8988T (cell line): ENCODE measurements at regions not wholly inside any gene's neighbourhood (a gene's known extent, or its start where the extent isn't known, plus 50 kb on each side); places are given as distances from the start of the nearest gene placed in this dataset.
A peak's percentile ranks its signal among the peaks of the same experiment; 100 is the strongest.

Source experiments
- DNase-seq: peaks from one replicate; pipeline ENCODE4 v3.0.0; 2011

DNA sequence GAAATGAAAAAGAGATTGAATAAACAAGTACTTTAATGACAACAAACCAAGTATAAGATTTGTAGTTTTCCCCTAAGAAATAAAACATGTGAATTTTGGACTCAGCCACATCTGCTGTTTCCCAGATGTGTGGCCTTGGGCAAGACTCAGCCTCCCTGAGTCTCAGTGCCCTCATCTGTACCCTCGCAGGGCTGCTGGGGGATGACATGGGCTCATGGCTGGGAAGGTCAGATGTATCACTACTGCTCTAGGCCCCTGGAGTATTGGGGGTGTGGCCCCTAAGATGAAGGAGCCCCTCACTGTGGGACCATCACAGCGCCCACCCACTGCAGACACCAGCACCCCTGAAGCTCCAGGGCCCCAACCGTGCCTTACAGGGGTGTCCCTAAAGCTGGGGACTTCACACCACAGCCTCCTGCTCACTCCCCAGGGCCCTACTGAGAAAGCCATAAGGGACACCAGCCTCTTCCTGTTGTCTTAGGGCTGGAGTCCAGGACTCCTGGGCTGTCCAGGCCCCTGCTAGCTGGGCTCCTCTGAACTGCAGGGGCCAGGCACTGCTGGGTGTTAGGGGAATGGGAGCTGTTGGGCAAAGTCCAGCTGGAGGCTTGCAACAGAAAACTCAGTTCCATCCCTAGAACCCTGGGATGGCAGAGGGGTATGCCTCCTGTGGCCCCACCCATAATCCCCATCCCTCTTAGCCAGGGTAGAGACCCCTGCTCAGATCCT is 104.0 kb upstream of the WNT4 start:
- no peak for DNase-seq

DNA sequence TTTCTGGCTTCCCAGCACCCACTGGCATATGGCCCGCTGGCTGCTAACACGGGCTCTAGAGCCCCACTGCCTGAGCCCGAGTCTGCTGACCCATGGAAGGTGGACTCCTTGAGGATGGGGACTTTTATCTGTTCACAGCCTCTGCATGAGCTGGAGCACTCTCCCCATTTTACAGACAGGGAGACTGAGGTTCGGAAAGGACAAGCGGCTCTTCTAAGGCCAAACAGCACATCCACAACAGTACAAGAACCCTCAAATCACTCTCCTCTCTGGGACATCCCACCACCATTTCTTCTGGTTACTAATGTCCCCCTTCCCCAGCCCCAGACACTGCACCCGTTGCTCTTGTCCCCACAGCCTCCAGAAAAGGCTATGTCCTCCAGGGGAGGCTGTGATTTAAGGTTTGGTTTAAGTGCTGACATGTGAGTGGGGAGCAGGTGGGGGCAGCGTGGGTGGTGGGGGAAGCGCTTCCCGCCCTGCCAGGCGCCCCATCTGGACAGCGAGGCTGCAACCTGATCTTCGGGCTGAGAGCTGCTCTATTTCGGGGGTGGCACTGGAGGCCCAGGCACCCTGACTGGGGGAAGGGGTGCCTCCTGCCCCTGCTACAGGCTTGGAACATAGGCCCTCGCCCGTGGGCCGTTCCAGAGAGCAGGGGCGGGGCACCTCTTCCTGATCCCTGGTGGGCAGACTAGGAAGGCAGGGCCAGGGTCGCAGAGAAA is 104.8 kb upstream of the WNT4 start:
- no peak for DNase-seq

DNA sequence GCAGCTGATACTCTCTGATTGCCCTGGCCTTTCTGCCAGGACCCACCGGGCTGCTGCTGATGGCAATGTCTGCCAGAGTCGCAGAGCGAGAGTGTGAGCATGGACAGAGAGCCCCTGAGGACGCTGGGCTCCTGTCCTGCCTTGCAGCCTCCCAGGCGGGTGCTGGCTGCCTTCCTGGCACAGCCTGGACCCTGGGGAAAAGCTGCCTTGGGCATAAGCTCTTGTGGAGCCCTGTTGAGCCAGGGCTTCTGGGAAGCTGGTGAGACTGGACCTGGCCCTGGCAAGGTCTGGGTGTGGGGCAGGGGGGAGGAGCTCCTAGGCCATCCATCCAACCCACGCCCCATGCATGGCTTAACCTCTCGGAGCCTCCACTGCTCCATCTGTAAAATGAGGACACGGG is 105.8 kb upstream of the WNT4 start:
- no peak for DNase-seq

DNA sequence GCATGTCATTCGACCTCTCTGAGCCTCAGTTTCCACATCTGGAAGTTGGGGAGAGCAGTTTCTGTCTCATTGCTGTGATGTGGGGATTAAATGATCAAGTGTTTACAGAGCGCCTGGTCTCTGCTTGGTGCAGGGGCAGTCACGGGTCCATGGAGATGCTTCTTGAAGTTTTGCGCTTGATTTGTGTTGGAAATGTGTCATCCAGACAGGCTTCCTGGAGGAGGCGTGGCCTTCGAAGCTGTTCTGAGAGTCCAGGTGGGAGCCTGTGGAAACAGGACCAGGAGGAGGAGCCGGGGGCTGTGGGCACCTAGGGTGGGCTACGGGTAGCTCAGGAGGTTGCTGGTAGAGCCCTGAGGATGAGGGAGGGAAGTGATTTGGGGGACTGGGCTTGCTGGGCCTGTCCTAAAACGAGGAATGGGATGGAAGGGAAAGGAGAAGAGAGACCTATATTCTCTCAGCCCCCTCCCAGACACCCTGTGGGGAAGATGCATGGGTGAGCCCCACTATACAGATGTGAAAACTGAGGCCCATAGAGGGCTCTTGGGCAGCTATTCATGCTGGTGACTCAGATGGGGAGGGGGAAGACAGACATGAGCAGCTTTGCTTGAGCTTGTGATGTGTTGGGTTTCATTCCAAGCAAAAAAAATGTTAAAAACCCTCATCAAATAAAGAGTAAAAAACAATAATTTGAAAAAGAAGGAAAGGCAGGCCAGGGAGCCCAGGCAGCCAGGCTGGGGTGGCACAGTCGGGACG is 107.2 kb upstream of the WNT4 start:
- DNase-seq = no peak

DNA sequence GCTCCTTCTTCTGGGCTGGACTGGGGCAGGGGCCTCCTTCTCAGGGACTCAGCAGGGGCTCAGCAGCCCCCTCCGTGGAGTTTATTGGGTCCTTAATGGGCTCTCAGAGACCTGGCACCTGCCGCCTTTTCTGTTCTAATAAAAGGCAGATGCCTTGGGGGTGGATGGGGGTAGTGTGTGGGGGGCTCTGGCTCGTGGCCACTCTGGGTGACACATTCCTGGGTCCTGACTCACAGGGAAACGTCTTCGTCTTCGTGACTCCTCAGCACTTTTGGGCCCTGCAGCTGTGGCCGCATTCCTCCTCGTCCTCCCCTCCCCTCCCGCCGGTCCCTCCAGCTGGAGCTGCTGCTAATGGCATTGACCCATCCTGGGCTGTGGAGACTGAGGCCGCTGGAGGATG is 107.8 kb upstream of the WNT4 start:
- peak; percentile 73 for DNase-seq

DNA sequence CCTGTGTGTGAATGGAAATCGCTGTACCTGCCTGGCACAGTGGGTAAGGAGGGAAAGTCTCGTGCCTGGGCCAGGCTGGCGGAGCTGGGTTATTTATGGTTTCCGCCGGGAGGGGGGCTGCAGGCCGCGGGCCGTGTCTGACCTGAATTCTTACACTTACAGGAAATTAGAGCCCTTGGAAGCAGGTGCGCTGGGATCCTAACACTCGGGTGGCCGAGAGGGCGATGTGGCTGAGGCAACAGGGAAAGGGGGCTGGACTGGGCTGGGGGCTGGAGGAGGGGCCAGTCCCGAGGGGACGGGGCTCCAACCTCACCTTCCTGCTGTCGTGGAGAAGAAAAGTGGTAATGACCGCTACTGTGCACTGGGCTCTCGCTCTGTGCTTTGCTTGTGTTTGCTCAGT is 109.4 kb upstream of the WNT4 start:
- DNase-seq = no peak

DNA sequence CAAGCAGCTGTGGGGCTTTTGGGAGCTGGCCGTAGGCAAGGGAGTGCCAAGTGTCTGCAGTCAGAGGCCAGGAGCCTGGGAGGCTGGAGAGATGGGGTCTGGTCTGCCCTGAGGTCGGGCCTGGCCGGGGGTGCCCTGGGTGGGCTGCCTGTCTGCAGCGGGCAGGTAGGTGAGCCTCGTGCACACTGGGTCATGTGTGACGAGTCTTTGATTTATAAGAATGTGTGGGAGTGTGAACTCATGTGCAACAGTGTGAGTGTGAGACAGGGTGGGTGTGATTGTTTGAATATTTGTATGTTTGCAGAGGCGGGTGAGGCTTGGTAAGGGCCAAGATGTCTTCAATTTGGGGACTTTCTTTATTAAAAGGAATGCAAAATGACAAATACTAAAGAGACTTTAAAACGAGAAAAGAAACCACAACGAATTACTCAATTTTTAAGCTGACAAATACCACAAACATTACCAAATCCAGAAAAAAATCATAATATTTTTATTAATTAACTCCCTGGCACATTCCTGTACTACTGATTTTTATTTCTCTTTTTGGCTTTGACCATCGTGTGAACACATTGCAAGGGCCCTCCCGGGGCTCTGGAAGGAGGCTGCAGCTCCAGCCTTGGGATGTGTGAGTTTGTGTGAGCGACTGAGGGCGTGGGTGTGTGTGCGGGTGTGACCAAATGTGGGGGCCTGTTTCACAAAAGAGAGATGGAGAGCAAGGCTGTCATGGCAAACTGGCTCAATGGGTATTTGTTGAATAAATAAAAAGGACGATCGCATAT is 110.3 kb upstream of the WNT4 start:
- DNase-seq = no peak

DNA sequence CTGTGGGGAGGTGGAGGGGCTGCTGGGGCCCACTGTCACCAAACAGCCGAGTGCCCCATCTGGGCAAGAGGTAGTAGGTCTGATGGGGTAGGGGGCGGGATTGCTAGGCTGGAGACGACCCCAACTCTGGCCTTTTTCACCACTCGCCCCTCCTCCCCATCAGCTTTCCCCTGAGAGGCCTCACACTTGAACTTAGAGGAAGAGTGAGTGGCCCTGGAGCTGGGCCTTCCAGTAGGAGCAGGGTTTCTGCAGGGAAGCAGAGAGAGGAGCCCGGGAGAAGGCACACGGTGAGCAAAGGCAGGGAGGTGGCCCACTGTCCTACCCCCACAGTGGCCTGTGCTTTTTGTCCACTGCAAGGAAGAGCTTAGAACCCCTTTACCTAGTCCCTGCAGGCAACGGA is 111.9 kb upstream of the WNT4 start:
- no peak for DNase-seq

DNA sequence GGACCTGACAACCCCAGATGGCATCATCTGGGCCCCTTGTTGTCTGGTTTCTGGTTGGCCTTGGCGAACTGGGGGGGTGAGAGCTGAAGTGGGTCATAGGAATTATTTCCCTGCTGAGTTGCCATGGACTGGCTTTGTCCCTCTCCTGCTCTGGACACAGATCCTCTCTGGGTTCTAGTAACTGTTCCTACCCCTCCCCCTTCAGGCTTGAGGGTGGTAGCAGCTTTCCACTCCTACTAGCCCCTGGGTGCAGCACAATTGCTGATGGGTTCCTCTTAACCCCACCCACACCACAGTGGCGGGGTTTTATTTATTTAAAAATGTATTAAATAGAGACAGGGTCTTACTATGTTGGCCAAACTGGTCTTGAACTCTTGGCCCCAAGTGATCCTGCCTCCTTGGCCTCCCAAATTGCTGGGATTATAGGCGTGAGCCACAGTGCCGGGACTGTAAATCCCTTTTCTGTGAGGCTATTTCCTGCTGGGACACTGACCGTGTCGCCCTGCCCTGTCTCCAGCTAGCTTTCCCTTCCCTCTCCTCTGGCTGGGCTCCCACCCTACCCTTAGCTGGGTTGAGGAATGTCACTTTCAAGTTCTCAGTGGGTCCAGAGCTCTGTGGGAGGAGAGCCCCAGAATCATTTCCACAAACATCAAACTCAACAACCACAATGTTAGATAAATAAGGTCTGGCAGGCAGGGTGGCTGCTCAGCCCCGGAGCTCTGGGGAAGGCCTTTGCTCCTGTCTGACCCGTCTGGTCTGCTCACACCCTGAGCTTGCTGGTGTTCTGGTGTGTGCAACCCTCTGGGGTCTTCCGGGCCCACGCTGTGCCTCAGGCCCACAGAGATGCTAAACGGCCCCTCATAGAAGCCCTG is 112.7 kb upstream of the WNT4 start:
- no peak for DNase-seq

DNA sequence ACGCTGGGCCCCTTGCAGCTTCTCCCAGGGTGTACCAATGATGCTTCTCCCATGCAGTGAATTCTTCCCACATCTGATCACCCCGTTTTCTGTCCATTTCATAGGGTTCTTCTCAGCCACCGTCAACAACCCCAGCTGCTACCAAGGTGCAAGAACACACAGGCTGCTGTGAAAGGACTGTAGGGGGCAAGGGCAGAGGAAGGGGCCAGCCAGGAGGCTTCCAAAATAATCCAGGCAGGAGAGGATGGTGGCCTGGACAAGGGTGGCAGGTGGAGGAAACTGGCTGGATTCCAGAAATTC is 113.3 kb upstream of the WNT4 start:
- no peak for DNase-seq

DNA sequence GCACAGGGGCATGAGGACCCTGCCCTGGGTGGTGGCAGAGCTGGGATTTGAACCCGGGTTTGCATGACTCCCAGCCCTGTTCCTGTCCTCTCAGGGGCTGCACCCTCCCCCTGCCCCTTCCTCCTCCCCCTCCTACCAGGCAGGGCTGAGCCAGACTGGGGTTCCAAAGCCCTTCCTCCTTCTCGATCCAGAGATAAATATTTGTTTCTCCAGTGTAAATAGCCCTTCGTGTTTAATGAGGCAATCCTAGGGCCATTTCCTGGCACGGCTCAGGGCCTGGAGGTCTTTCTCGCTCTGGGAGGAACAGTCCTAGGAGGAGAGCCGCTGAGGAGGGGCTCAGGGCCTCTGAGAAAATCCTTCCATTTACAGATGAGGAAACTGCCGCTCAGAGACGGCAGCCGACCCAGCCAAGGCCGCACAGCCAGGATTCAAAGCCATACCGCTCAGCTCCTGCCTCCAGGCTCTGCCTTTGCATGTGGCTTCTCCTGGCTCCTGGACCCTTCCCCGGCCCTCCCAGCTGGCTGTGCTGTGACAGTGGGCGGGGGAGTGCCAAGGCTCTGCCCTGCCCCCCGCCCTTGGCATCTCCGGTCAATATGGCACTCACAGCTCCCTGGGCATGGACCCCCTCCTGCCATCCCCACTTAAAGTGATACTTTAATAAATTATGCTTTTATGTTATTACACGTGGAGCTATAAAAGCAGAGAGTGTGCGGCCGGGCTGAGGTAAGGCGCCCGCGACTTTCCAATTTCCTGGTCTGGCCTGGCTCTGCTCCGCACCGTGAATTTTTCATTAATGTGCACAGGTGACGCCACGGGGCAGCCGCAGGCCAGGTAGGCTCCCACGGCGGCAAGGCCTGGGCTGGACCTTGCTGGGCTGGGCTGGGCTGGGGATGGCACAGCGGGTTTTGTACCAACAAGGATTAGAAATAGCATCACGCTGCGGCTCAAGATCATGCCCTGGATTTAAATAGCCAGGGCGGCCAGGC is 114.7 kb upstream of the WNT4 start:
- no peak for DNase-seq

DNA sequence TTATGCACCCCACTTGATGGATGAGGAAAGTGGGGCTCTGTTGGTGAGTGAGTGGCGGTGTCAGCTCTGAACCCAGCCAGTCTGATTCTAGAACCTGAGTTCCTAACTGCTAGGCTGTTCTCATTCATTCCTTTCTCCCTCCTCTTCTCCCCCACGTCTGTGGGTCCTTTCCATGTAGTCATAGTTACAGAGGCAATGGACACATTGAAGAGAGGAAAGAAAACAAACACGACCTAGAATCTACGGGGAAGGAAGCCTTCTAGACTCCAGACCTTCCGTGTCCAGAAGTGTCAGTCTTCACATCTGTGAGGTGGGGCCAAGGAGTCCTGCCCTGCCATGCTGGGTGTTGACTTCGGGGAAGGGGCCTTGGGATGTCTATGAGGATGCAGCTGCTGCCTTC is 115.8 kb upstream of the WNT4 start:
- no peak for DNase-seq

DNA sequence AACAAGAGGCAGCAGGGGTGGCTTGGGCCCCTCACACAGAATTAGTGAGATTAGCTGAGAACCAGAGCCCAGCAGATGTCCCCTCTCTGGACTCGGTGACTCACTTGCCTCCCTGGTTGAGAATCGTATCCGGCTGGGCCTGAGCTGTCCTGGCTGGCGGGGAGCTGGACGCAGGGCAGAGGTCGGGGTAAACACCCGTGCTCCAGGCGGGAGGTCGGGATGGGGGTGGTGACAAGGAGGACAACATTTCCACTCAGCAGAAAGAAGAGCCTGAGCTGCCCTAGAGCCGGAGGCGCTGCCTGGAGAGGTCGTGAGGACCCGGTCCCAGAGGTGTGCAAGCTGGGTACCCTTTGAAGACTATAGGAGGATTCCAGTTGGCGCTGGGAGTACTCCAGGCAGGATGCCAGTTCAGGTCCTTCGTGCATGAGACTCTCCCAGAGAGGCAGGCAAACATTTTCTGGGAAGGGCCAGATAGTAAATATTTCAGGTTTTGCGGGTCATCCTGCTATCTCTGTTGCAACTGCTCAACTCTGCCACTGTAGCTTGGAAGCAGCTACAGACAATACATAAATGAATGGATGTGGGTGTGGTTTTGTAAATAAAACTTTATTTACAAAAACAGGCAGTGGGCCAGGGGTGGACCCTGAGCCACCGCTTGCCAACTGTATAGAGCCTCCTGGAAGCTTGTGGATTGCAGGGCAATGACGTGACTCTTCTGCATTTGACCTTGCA is 116.8 kb upstream of the WNT4 start:
- no peak for DNase-seq

DNA sequence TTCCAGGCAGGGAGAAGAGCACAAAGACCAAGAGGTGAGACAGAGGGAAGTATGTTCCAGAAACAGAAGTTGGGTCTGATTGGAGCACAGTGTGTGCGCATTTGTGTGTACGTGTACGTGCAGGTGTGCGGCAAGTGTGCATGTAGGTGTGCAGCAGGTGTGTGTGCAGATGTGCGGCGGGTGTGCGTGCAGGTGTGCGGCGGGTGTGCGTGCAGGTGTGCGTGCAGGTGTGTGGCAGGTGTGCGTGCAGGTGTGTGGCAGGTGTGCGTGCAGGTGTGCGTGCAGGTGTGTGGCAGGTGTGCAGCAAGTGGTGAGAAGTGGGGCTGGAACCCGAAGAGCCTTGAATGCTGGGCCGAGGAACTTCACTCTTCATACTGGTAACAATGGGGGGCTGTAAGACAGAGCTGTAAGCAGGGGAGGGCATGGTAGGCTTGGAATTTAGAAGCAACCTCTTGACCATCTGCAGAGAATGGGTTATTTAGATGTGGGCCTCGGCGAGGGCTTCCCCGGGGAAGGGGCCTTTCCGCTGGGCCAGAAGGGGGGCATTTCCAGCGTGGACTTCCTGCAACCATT is 118.0 kb upstream of the WNT4 start:
- DNase-seq = no peak

DNA sequence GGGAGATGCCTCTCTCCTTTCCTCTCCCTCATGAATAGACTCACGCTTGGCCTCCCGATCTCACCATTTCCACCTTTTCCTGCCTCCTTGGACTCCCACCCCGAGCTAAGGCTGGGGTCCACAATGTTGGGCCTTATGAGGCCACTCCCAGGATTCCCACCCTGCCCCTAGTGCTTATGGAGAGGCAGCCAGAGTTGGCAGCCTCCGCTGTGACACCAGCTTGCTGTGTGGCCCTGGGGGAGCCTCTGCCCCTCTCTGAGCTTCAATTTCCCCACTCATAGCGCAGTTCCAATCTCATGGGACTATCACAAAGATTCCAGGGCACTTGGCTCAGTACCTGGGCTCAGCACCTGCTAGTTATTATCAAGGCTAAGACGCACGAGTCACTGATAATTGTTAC is 118.7 kb upstream of the WNT4 start:
- DNase-seq = no peak

DNA sequence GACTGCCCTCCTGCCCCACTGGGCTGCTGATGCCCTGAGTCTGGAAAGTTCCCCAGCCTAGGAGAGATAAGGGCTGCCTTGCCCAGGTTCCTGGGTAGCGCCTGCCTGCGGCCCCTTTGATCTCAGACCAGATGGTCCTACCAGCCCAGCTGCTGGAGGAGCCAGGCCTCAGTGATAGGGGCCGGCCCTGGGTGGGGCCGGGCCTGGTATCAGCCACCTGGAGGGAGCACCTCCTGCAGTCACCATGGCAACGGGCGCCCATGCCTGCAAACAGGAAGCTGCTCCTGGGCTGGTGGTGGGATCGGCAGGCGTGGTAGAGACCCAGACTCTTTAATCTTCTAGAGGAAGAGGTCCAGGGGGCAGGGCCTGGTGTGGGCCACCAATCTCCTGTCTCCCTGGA is 119.7 kb upstream of the WNT4 start:
- no peak for DNase-seq

DNA sequence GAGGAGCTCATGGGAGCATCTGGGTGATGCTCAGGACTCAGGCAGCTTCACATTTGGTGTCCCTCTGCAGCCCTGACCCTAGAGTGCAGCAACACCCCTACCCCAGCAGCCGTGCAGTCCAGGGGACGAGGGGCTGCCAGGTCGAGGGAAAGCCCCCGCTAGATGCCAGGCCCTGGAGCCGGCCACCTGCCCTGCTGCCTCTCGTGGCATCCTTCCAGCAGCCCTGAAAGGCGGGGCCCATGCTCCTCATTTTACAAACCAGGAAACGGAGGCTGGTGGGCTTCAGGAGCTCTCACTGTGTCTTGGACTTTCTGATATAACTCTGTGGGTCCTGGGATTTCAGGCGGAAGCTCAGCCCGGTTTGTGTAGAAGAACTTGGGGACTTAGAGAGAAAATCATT is 120.5 kb upstream of the WNT4 start:
- DNase-seq = no peak

DNA sequence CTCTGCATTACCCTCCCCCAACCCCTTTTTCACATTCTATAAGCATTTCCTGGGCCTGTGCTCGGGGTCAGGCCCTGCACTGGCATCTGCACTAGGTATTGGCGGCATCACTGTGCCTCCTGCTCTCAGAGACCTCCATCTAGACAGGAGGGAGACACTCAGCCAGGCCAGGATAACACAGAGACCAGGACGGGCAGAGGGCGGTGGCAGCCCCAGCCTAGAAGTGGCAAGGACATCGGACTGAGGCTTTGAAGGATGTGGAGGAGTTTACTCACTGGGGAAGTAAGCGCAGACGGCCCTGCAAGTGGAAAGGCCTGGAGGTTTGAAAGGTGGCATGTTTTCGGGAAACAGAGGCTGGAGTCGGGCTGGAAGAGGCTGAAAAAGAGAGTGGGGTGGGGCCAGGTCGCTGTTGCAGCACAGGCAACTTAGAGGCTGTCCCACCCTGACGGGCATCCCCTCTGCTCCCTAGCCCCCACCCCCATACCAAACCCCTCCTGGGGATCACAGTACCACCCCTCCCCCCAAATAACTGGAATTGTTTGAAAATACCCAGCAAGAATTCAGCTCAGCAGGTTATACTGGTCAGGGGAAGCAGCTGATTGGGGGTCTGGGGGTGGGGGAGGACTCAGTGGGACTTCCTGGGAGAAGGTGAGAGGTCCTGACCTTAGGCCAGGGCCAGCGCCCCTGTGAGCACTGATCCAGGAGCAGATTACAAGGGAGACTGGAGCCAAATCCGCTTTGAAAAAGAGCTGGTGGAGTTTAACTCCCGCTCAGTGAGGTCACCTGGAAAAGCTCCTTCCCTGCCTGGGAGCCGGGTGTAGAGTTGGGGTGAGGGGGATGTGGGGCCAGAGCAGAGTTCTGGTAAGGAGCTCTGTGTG is 121.8 kb upstream of the WNT4 start:
- no peak for DNase-seq

DNA sequence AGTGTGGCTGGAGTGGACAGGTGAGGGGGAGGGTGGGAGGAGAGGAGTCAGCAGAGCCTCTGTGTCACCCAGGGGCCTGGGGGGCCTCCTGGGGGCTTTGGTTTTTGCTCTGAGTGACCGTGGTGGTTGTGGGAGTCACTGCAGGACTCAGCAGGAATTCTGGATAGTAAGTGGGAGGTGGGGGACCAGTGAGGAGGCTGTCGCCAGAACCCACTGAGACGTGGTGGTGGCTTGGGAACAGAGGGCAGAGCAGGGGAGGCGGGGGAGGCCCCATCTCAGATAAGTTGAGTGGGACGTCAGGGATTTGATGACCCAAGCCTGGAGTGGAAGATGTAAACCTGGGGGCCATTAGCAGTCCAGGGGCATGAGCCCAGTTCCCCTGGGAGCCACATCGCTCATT is 123.2 kb upstream of the WNT4 start:
- no peak for DNase-seq
